BLaER1 treated with 17β-estradiol and CSF1 and Interleukin-3, amounts not matched to agents 10 nM and 100 nM (cell line): ENCODE measurements at regions not wholly inside any gene's neighbourhood (a gene's known extent, or its start where the extent isn't known, plus 50 kb on each side); places are given as distances from the start of the nearest gene placed in this dataset.

Experiments used
- H3K27ac ChIP-seq, 11 experiments: shearing (Covaris generic); formaldehyde crosslinking; 2 replicates each; pipeline ENCODE4 v1.8.1; 2022
- H3K27me3 ChIP-seq, 11 experiments: shearing (Covaris generic); formaldehyde crosslinking; 2 replicates each; pipeline ENCODE4 v1.8.1; 2022
- H3K36me3 ChIP-seq, 11 experiments: shearing (Covaris generic); formaldehyde crosslinking; 2 replicates each; pipeline ENCODE4 v1.8.1; 2022
- H3K4me1 ChIP-seq, 10 experiments: shearing (Covaris generic); formaldehyde crosslinking; 2 replicates each; pipeline ENCODE4 v1.8.1; 2022
- H3K4me2 ChIP-seq, 11 experiments: shearing (Covaris generic); formaldehyde crosslinking; 2 replicates each; pipeline ENCODE4 v1.8.1; 2022
- H3K4me3 ChIP-seq, 10 experiments: shearing (Covaris generic); formaldehyde crosslinking; 2 replicates each; pipeline ENCODE4 v1.8.1; 2022
- H3K9ac ChIP-seq, 11 experiments: shearing (Covaris generic); formaldehyde crosslinking; 2 replicates each; pipeline ENCODE4 v1.8.1; 2022
- H3K9me3 ChIP-seq, 11 experiments: shearing (Covaris generic); formaldehyde crosslinking; replicated peaks in 1 of 11; 2 replicates each; pipeline ENCODE4 v1.8.1; 2022
- H4K20me1 ChIP-seq, 11 experiments: shearing (Covaris generic); formaldehyde crosslinking; 2 replicates each; pipeline ENCODE4 v1.8.1; 2022
- Cebpa-rat ChIP-seq, 11 experiments: shearing (Covaris generic); IDR thresholded peaks; 2 replicates each; pipeline ENCODE4 v1.8.1; 2022

DNA sequence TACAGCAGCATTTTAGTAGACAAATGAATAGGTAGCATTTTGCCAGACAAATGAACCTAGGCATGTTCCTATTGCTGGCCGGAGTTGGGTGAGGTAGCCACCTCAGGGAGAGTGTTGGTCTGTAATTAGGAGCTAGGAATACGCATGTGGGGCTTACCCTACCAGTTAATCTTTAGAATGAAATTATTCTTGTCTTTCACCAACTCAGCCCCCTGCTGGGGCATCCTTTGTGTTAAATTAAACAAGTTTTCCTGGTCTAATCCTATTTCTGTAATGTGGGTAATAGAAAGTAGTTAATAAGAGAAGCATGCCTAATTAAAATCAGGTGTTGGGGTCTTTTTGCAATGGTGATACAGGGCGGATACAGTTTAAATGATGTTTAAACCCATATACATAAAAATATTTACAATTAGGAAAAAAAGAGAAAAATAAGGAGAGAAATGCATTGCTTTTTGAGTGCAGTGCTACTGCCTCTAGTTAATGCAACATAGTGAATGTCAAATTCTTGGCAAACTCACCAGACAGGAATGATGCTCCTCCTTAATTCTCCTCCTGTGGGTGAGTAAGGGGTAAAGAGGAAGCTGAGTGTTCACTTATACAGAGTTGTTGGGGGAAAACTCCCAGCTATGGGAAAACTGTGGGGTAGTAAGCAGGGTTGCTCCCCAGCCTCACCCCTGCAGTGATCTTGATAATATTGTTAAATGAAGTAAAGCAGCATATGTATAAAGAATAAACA, 276.4 kb upstream of the EDNRB start:
- no peak for TF ChIP-seq Cebpa-rat (IDR thresholded peaks at IDR 0.05)
- no peaks in the 10 kb centered on the region for H4K20me1 ChIP-seq
- H3K27me3 ChIP-seq, result no peaks in the 10 kb centered on the region
- H3K4me2 ChIP-seq, result no peak overlapping the region
- no peak overlapping the region for H3K9ac ChIP-seq
- H3K4me1 ChIP-seq, result no peaks in the 10 kb centered on the region
- H3K27ac ChIP-seq, result no peak overlapping the region
- H3K9me3 ChIP-seq, result no peaks in the 10 kb centered on the region
- H3K4me3 ChIP-seq, result no peak overlapping the region
- H3K36me3 ChIP-seq, result no peaks in the 10 kb centered on the region

DNA sequence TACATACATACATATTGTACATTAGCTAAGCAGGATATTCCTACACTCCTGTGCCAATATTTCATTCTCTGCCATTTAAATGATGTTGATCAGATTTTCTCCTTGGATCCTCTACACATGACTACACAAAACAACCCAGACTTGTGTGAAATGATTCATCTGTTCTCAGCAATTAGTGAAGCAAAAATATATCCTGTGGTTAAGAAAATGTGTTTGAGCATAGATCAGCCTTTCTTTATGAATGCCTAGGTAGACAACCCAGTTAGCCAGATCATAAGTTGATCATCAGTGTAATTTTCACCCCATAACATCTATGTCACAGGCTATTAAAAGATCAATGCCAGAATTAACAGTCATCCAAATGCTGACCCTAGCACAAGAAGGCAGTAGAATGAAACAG, 275.2 kb upstream of the EDNRB start:
- H3K4me2 ChIP-seq, result no peak overlapping the region
- H3K36me3 ChIP-seq, result no peaks in the 10 kb centered on the region
- H3K4me1 ChIP-seq, result no peaks in the 10 kb centered on the region
- no peak overlapping the region for H3K27ac ChIP-seq
- no peaks in the 10 kb centered on the region for H3K9me3 ChIP-seq
- H3K9ac ChIP-seq, result no peak overlapping the region
- no peaks in the 10 kb centered on the region for H4K20me1 ChIP-seq
- H3K4me3 ChIP-seq, result no peak overlapping the region
- H3K27me3 ChIP-seq, result no peaks in the 10 kb centered on the region
- no peak for TF ChIP-seq Cebpa-rat (IDR thresholded peaks at IDR 0.05)

DNA sequence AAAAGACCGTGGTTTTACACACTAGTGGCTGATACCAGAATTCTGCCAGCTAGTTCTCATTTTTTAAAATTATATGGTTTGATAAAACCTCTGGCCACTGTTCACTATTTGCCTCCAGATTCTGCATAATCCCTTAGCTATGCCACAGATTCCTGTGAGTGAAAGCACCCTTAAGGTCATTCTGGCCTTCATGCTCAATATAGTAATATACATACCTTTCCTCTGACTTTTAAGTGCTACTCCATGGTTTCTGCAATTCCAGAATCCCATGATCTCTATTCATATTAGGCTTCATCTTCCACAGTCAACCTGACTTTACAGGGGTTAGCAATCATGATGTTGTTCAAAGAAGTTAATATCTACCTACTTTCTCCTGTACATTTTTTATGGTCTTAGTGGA, 274.1 kb upstream of the EDNRB start:
- Histone ChIP-seq H3K4me2 (no peak overlapping the region), H3K4me3 (no peak overlapping the region), H3K36me3 (no peaks in the 10 kb centered on the region), H3K9me3 (no peaks in the 10 kb centered on the region), H3K27me3 (no peaks in the 10 kb centered on the region), H3K9ac (no peak overlapping the region), H3K4me1 (no peaks in the 10 kb centered on the region), H3K27ac (no peak overlapping the region), H4K20me1 (no peaks in the 10 kb centered on the region)
- TF ChIP-seq Cebpa-rat (IDR thresholded peaks at IDR 0.05), result no peak

DNA sequence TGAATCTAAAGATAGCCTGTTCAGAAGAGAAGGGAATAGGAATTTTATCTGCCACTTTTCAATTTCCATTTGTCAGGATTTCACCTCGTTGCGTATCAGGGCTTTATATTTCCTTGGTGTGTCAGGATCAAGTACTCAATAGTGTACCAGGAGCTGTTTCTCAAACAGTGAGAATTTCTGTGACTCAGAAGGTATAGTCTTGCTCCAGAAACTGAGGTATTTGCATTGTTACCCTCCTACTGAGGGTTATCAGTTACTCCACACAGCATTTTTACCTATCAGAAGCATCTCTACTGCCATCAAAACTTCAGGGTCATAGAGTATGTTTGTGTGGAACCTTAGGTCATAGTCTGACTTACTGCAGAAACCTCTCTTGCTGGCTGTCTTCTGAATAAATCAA, 271.7 kb upstream of the EDNRB start:
- Histone ChIP-seq H3K4me3 (no peak overlapping the region), H4K20me1 (no peaks in the 10 kb centered on the region), H3K9me3 (no peaks in the 10 kb centered on the region), H3K4me1 (no peaks in the 10 kb centered on the region), H3K27ac (no peak overlapping the region), H3K4me2 (no peak overlapping the region), H3K36me3 (no peaks in the 10 kb centered on the region), H3K9ac (no peak overlapping the region), H3K27me3 (no peaks in the 10 kb centered on the region)
- TF ChIP-seq Cebpa-rat (IDR thresholded peaks at IDR 0.05), result no peak

DNA sequence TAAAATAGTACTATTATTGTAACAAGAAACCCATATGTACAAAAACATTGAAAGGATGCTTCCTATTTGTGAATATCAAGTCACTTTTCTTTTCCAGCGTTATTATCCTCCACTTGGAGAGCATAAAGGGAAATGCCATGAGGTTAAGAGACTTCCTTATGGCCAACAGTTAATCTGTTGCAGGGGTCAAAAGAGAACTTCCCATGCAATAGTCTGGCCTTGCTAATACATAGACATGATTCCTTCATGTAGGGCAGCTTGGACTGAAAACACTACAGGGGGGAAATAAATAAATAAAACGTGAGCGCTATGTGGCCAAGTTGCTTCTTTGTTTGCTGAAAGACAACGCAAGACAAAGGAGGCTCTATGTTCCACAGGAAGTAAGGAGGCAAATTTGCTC, 269.1 kb upstream of the EDNRB start:
- no peak overlapping the region for H3K4me2 ChIP-seq
- H3K27me3 ChIP-seq, result no peaks in the 10 kb centered on the region
- no peaks in the 10 kb centered on the region for H4K20me1 ChIP-seq
- no peaks in the 10 kb centered on the region for H3K9me3 ChIP-seq
- no peaks in the 10 kb centered on the region for H3K36me3 ChIP-seq
- H3K4me3 ChIP-seq, result no peak overlapping the region
- H3K4me1 ChIP-seq, result no peaks in the 10 kb centered on the region
- H3K9ac ChIP-seq, result no peak overlapping the region
- no peak overlapping the region for H3K27ac ChIP-seq
- no peak for TF ChIP-seq Cebpa-rat (IDR thresholded peaks at IDR 0.05)

DNA sequence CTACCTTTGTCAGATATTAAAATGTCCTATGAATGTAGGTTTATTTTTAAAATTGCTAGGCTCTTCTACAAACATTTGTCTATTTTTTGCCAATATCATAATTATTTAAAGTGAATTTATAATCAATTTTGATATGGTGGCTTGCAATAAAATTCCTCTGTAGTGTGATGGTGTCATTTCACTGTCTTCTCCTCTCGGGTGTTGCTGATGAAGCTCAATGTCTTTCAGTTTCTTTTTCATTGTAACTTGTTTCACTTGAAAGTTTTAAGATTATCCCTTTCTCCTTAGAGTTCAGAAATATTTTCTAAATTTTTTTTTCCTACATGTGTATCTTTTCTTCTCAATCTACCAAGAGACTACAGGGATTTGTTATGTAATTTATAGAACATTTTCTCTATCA, 267.1 kb upstream of the EDNRB start:
- Histone ChIP-seq H3K27me3 (no peaks in the 10 kb centered on the region), H3K4me3 (no peak overlapping the region), H3K27ac (no peak overlapping the region), H4K20me1 (no peaks in the 10 kb centered on the region), H3K4me1 (no peaks in the 10 kb centered on the region), H3K9ac (no peak overlapping the region), H3K9me3 (no peaks in the 10 kb centered on the region), H3K36me3 (no peaks in the 10 kb centered on the region), H3K4me2 (no peak overlapping the region)
- TF ChIP-seq Cebpa-rat (IDR thresholded peaks at IDR 0.05), result no peak

DNA sequence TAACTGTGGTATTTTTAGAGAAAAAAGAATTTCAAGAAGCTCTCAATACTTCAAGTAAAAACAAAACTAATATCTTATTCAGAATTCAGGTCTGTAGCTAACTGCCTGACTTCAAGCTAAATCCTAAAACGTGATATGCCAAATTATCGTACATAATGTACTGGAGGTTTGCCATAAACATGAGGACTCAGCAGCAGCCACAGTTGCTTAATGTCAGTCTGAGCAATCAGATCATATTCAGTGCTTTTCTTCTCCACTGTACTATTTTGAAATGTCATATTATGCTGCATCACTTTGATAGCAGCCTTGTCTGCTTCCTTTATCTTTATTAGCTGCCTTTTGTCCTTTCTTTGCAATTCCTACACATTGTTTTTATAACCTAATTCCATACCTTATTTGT, 265.1 kb upstream of the EDNRB start:
- no peaks in the 10 kb centered on the region for H3K27me3 ChIP-seq
- H3K27ac ChIP-seq, result no peak overlapping the region
- no peak overlapping the region for H3K4me3 ChIP-seq
- no peaks in the 10 kb centered on the region for H4K20me1 ChIP-seq
- no peak overlapping the region for H3K4me2 ChIP-seq
- TF ChIP-seq Cebpa-rat (IDR thresholded peaks at IDR 0.05), result no peak
- H3K36me3 ChIP-seq, result no peaks in the 10 kb centered on the region
- no peak overlapping the region for H3K9ac ChIP-seq
- no peaks in the 10 kb centered on the region; a peak in 1 of 22 replicates for H3K9me3 ChIP-seq
- no peaks in the 10 kb centered on the region for H3K4me1 ChIP-seq

DNA sequence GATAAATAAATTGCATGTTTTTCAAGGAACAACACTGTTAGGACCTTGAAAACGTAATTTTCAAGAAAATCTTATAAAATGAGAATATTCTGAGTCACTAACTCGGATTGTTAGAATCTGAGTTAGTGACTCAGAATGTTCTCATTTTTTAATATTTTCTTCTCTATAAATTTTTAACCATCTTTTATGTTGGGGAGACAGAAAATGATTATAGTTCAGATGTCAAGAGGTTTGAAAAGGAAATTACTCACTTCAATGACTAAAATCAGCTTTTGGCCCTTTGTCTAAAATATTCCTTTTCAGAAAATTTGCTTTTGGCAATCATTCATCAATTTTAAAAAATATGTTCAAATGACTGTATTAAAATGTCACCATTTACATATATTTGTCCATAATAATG, 264.2 kb upstream of the EDNRB start:
- no peak for TF ChIP-seq Cebpa-rat (IDR thresholded peaks at IDR 0.05)
- no peaks in the 10 kb centered on the region for H3K27me3 ChIP-seq
- H3K4me3 ChIP-seq, result no peak overlapping the region
- no peaks in the 10 kb centered on the region for H3K4me1 ChIP-seq
- no peak overlapping the region for H3K9ac ChIP-seq
- no peaks in the 10 kb centered on the region for H4K20me1 ChIP-seq
- H3K9me3 ChIP-seq, result no peaks in the 10 kb centered on the region; a peak in 1 of 22 replicates
- no peaks in the 10 kb centered on the region for H3K36me3 ChIP-seq
- no peak overlapping the region for H3K4me2 ChIP-seq
- no peak overlapping the region for H3K27ac ChIP-seq

DNA sequence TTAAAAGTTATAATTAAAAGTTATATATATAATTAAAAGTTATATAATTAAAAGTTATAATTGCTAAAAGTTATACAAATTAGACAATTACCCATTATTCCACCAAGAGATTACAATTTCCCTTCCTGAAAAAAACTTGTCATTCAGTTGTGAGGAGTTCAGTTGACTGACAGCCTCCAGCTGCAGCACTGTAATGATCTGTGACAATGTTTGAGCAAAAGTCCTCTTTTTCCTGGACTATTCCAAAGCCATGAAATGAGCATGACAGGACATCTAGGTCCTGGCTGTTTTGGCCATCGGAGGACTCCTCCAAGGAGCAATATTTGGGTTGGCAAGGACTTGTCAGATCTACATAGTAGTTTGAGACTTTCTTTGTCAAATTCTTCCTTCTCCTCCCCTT, 258.7 kb upstream of the EDNRB start:
- Histone ChIP-seq H3K27ac (no peak overlapping the region), H3K4me2 (no peak overlapping the region), H3K9ac (no peak overlapping the region), H3K27me3 (no peaks in the 10 kb centered on the region), H3K9me3 (peaks cover 0 to 8% (median 0%) of the 10 kb centered on the region in 11 experiments; a peak in 6 of 22 replicates), H4K20me1 (no peaks in the 10 kb centered on the region), H3K36me3 (no peaks in the 10 kb centered on the region), H3K4me3 (no peak overlapping the region), H3K4me1 (no peaks in the 10 kb centered on the region)
- TF ChIP-seq Cebpa-rat (IDR thresholded peaks at IDR 0.05), result no peak

DNA sequence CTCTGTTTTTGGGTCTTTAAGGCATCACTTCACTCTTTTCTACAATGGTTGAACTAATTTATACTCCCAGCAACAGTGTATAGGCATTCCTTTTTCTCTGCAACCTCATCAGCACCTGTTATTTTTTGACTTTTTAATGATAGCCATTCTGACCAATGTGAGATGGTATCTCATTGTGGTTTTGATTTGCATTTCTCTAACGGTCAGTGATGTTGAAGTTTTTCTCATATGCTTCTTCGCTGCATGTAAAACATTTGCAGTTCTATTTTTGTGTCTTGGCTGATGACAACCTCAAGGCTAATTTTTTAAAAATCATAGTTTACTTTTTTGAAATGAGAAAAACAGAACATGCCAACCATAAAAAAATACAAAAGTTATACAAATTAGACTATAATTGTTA, 258.2 kb upstream of the EDNRB start:
- H3K9me3 ChIP-seq, result peaks cover 0 to 8% (median 0%) of the 10 kb centered on the region in 11 experiments; a peak in 6 of 22 replicates
- no peaks in the 10 kb centered on the region for H4K20me1 ChIP-seq
- H3K4me1 ChIP-seq, result no peaks in the 10 kb centered on the region
- H3K4me3 ChIP-seq, result no peak overlapping the region
- H3K27me3 ChIP-seq, result no peaks in the 10 kb centered on the region
- TF ChIP-seq Cebpa-rat (IDR thresholded peaks at IDR 0.05), result no peak
- no peak overlapping the region for H3K9ac ChIP-seq
- H3K4me2 ChIP-seq, result no peak overlapping the region
- H3K27ac ChIP-seq, result no peak overlapping the region
- no peaks in the 10 kb centered on the region for H3K36me3 ChIP-seq
